Progenitor cell of endocrine pancreas (in vitro differentiated cells): ENCODE measurements at regions not wholly inside any gene's neighbourhood (a gene's known extent, or its start where the extent isn't known, plus 50 kb on each side); places are given as distances from the start of the nearest gene placed in this dataset.

Experiments
- DNase-seq: peaks from one replicate; pipeline ENCODE4 v3.0.0; 2021; ENCODE audit warnings: low spot score; ENCODE audit not compliant: unreplicated experiment
- H3K27ac Mint-ChIP-seq: 2 replicates; pipeline ENCODE4 v1.8.0; 2021; ENCODE audit warnings: mild to moderate bottlenecking, moderate library complexity, mixed read lengths
- H3K27me3 Mint-ChIP-seq: 2 replicates; pipeline ENCODE4 v1.8.0; 2021; ENCODE audit warnings: mixed read lengths
- H3K36me3 Mint-ChIP-seq: 2 replicates; pipeline ENCODE4 v1.8.0; 2022; ENCODE audit warnings: mixed read lengths; ENCODE audit not compliant: insufficient read depth
- H3K4me1 Mint-ChIP-seq: 2 replicates; pipeline ENCODE4 v1.8.0; 2021; ENCODE audit warnings: low read depth, mixed read lengths
- H3K4me3 Mint-ChIP-seq: 2 replicates; pipeline ENCODE4 v1.8.0; 2021; ENCODE audit warnings: low read depth, mild to moderate bottlenecking, moderate library complexity, mixed read lengths
- H3K9me3 Mint-ChIP-seq: 2 replicates; pipeline ENCODE4 v1.8.0; 2021; ENCODE audit warnings: low read depth, mixed read lengths
- TF ChIP-seq, protein P1 (sequence below): fragments of 200-600 bp; sonication (generic); IDR thresholded peaks from one replicate; pipeline ENCODE4 v1.5.0; 2021; ENCODE audit warnings: antibody characterized with exemption, mild to moderate bottlenecking; ENCODE audit not compliant: unreplicated experiment

DNA sequence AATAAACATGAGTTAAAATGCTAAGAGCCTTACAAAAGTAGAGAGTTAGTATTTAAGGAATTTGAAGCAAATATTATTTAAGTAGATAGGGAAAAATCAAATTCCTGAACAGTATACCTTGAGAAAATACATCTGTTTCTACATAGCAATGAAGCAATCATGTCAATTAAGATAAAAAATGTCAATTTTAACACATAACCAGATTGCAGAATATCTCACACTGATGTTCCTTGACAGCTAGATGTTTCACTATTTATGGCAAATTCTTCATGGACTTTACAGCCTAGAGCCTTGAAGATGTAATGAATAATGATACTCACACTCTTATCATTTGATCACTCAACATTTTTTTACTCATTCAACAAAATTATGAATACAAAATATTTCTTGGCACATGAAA, 708.2 kb upstream of the PTPRD start:
- Mint-ChIP-seq H3K4me3 (no peak overlapping the region), H3K36me3 (no peaks in the 10 kb centered on the region), H3K4me1 (no peaks in the 10 kb centered on the region), H3K27me3 (no peaks in the 10 kb centered on the region), H3K27ac (no peak overlapping the region), H3K9me3 (no peaks in the 10 kb centered on the region)
- no peak for DNase-seq
- TF ChIP-seq, protein P1, sequence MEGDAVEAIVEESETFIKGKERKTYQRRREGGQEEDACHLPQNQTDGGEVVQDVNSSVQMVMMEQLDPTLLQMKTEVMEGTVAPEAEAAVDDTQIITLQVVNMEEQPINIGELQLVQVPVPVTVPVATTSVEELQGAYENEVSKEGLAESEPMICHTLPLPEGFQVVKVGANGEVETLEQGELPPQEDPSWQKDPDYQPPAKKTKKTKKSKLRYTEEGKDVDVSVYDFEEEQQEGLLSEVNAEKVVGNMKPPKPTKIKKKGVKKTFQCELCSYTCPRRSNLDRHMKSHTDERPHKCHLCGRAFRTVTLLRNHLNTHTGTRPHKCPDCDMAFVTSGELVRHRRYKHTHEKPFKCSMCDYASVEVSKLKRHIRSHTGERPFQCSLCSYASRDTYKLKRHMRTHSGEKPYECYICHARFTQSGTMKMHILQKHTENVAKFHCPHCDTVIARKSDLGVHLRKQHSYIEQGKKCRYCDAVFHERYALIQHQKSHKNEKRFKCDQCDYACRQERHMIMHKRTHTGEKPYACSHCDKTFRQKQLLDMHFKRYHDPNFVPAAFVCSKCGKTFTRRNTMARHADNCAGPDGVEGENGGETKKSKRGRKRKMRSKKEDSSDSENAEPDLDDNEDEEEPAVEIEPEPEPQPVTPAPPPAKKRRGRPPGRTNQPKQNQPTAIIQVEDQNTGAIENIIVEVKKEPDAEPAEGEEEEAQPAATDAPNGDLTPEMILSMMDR = no peak

DNA sequence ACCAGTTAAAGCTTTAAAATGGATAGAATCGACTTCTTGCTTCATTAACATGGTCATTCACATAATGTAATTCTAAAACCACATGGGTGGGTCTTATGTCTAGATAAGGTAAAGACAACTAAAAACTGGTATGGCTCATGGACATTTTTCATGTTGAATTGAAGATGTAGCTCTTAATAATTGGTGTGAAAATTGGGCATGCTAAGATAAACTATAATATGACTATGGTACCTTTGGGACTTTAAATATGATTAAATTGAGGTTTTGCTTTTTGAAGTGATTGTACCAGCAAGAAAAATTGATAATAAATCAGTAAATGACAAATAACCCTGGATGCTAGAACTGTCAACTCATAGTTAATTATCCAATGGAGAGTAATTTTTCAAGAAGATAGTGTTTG, 710.7 kb upstream of the PTPRD start:
- no peaks in the 10 kb centered on the region for H3K27me3 Mint-ChIP-seq
- H3K4me3 Mint-ChIP-seq = no peak overlapping the region
- no peaks in the 10 kb centered on the region for H3K36me3 Mint-ChIP-seq
- DNase-seq = no peak
- H3K9me3 Mint-ChIP-seq = no peaks in the 10 kb centered on the region
- TF ChIP-seq, protein P1 = no peak
- H3K27ac Mint-ChIP-seq = no peak overlapping the region
- no peaks in the 10 kb centered on the region for H3K4me1 Mint-ChIP-seq

DNA sequence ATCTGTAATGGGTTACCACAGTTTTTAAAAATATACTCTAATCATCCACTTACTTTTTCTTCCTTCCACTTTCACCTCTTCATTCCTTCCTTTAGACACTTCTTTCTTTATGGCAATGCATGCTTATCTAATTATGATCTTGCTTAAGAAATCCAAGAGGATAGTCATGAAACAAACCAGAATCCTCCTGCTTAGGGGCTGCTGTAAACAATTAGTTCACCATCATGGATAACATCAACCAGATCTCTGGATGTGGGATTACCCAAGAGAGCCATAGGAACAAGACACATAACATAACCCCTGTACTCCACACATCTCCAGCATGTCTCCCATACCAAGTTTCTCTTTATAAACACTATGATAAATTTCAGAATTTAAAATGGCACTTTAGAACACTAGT, 713.4 kb upstream of the PTPRD start:
- TF ChIP-seq, protein P1 = no peak
- Mint-ChIP-seq H3K36me3 (no peaks in the 10 kb centered on the region), H3K9me3 (no peaks in the 10 kb centered on the region)

DNA sequence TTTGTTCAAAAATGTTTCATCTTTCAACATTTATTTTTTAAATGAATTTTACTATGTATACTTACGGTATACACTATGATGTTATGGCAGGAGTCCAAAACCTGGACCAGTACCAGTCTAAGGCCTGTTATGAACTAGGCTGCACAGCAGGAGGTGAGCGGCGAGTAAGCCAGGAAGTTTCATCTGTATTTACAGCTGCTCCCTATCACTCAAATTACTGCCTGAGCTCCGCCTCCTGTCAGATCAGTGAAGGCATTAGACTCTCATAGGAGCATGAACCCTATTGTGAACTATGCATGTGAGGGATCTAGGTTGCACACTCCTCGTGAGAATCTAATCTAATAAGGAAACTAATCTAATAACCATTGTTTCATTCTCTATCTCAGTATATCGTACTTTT, 715.5 kb upstream of the PTPRD start:
- DNase-seq = no peak
- TF ChIP-seq, protein P1 = no peak
- Mint-ChIP-seq H3K4me1 (no peaks in the 10 kb centered on the region), H3K27me3 (no peaks in the 10 kb centered on the region), H3K27ac (no peak overlapping the region), H3K9me3 (no peaks in the 10 kb centered on the region), H3K36me3 (no peaks in the 10 kb centered on the region), H3K4me3 (no peak overlapping the region)

More for the DNA sequence above, 713.4 kb upstream of the PTPRD start:
- Mint-ChIP-seq H3K4me1 (no peaks in the 10 kb centered on the region), H3K4me3 (no peak overlapping the region), H3K27me3 (no peaks in the 10 kb centered on the region), H3K27ac (no peak overlapping the region)
- no peak for DNase-seq

DNA sequence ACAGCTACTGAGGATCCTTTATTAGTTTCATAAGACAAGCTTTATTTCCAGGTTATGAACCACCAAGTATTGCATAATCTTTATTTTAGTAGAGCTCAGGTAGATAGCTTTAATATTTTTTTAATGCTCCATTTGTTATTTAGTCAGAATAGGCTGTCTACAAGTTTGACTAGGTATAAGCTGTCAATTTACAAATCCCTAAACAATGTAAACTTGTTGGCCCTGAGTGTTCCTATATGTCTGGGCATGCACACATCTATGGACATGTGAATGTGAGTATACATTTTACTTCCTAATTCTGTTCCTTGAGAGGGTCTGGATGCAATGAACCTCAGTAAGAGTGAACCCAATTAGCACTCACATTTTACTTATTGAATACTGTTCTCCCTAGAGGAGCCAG, 722.2 kb upstream of the PTPRD start:
- H3K36me3 Mint-ChIP-seq = no peaks in the 10 kb centered on the region
- no peak overlapping the region for H3K27ac Mint-ChIP-seq
- no peaks in the 10 kb centered on the region for H3K27me3 Mint-ChIP-seq
- TF ChIP-seq, protein P1 = no peak
- H3K4me1 Mint-ChIP-seq = peaks cover 4% of the 10 kb centered on the region
- no peaks in the 10 kb centered on the region for H3K9me3 Mint-ChIP-seq
- H3K4me3 Mint-ChIP-seq = no peak overlapping the region
- no peak for DNase-seq
